Prostate gland (tissue), 2 donors: ENCODE measurements at regions not wholly inside any gene's neighbourhood (a gene's known extent, or its start where the extent isn't known, plus 50 kb on each side); places are given as distances from the start of the nearest gene placed in this dataset.

Experiments
- DNase-seq: peaks from one replicate; pipeline ENCODE4 v3.0.0-alpha.2; 2019; ENCODE audit warnings: low spot score
- H3K27ac ChIP-seq, 2 donors: fragments of 200-600 bp; sonication (generic); 2 replicates each; pipeline ENCODE4 v1.5.1; 2017 to 2019
- H3K27me3 ChIP-seq: fragments of 200-600 bp; sonication (generic); replicated peaks from 2 replicates; pipeline ENCODE4 v1.5.1; 2019; ENCODE audit not compliant: insufficient read depth
- H3K36me3 ChIP-seq, 2 donors: fragments of 200-600 bp; sonication (generic); 1 replicate in 1 of 2; 2 replicates in 1 of 2; pipeline versions ENCODE4 v1.5.1 to v1.8.1; 2017 to 2019
- H3K4me1 ChIP-seq: fragments of 200-600 bp; sonication (generic); replicated peaks from 2 replicates; pipeline ENCODE4 v1.5.1; 2019
- H3K4me3 ChIP-seq, 2 donors: fragments of 200-600 bp; sonication (generic); 2 replicates each; pipeline ENCODE4 v1.5.1; 2017 to 2019
- H3K9me3 ChIP-seq: fragments of 200-600 bp; sonication (generic); 2 replicates; pipeline ENCODE4 v1.5.1; 2017
- POLR2A ChIP-seq: fragments of 450-650 bp; IDR thresholded peaks from one replicate; pipeline ENCODE4 v1.6.1; 2016; ENCODE audit warnings: antibody characterized with exemption, mild to moderate bottlenecking
- POLR2AphosphoS5 ChIP-seq: sonication (generic); formaldehyde crosslinking; IDR thresholded peaks from one replicate; pipeline ENCODE4 v1.6.1; 2017; ENCODE audit warnings: antibody characterized with exemption
- WGBS: methylation state at CpG from one replicate; pipeline ENCODE4 v1.1.5; 2018; 5-methylcytosine and 5-hydroxymethylcytosine counted together
- intact Hi-C: fragments of 100-400 bp; cut with DNase I; formaldehyde crosslinking; loops from one replicate; pipeline ENCODE4 v1.14.2; 2022
- TF ChIP-seq, protein P1 (sequence below), 4 experiments: fragments of 200-600 bp in 2 of 4; fragments of 450-650 bp in 2 of 4; sonication (generic) in 2 of 4; IDR thresholded peaks; 1 replicate in 3 of 4; 2 replicates in 1 of 4; pipeline ENCODE4 v1.5.1; 2016 to 2019; ENCODE audit warnings: antibody characterized with exemption in 4 of 4, mild to moderate bottlenecking in 2 of 4, moderate library complexity in 2 of 4

DNA sequence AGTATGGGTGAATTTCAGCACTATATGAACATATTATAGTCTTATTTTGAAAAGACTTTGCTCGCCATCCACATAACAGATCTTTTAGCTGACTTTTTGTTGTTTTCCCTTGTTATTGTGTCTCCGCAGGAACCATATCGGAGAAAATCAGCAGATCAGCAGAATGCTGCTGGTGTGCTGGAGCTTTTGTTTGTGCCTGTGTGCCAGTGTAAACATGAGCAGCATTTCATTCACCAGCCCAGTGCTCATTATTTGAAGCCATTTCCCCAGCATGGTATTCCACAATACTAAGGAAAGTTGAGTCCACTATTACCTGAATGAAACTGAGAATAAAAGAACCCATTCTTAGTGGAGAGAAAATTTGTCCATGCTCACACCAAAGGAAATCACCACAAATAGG lies 261.8 kb upstream of the ARX start:
- H3K4me3 ChIP-seq, result no peak overlapping the region
- DNase-seq, result no peak
- H3K27me3 ChIP-seq, result no peaks in the 10 kb centered on the region
- no peaks in the 10 kb centered on the region for H3K4me1 ChIP-seq
- intact Hi-C loops, result no loop called here
- no peak overlapping the region for H3K27ac ChIP-seq
- TF ChIP-seq POLR2AphosphoS5, result no peak
- no peak for TF ChIP-seq POLR2A
- TF ChIP-seq, protein P1, sequence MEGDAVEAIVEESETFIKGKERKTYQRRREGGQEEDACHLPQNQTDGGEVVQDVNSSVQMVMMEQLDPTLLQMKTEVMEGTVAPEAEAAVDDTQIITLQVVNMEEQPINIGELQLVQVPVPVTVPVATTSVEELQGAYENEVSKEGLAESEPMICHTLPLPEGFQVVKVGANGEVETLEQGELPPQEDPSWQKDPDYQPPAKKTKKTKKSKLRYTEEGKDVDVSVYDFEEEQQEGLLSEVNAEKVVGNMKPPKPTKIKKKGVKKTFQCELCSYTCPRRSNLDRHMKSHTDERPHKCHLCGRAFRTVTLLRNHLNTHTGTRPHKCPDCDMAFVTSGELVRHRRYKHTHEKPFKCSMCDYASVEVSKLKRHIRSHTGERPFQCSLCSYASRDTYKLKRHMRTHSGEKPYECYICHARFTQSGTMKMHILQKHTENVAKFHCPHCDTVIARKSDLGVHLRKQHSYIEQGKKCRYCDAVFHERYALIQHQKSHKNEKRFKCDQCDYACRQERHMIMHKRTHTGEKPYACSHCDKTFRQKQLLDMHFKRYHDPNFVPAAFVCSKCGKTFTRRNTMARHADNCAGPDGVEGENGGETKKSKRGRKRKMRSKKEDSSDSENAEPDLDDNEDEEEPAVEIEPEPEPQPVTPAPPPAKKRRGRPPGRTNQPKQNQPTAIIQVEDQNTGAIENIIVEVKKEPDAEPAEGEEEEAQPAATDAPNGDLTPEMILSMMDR (IDR thresholded peaks at IDR 0.05), result no peak
- H3K36me3 ChIP-seq, result no peaks in the 10 kb centered on the region
- no peaks in the 10 kb centered on the region for H3K9me3 ChIP-seq
- WGBS, result 70% methylated on average over 3 of the region's 3 CpGs

DNA sequence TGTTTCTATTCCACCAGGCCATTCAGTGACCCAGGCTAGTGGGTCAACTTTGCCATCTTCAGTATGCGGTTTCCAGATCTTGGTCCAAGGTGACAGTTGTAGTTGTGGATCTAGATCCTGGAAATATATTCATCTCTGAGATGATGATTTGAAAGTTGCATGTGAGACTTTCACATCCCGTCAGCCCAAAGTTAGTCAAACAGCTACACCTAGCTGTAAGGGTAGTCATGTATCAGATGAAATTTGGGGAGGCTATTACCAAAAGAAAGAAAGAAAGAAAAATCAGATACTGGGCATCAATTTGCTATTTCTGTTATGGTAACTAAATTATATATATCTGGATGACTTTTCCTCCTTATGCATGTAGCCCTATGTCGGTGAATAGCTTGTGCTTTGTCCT lies 259.4 kb upstream of the ARX start:
- Histone ChIP-seq H3K4me3 (no peak overlapping the region), H3K4me1 (no peaks in the 10 kb centered on the region), H3K27ac (no peak overlapping the region), H3K27me3 (no peaks in the 10 kb centered on the region), H3K36me3 (no peaks in the 10 kb centered on the region), H3K9me3 (no peaks in the 10 kb centered on the region)
- WGBS, result 92% methylated on average over 3 of the region's 3 CpGs
- intact Hi-C loops, result no loop called here
- TF ChIP-seq POLR2A (no peak), POLR2AphosphoS5 (no peak)
- TF ChIP-seq, protein P1 (IDR thresholded peaks at IDR 0.05), result no peak
- no peak for DNase-seq

DNA sequence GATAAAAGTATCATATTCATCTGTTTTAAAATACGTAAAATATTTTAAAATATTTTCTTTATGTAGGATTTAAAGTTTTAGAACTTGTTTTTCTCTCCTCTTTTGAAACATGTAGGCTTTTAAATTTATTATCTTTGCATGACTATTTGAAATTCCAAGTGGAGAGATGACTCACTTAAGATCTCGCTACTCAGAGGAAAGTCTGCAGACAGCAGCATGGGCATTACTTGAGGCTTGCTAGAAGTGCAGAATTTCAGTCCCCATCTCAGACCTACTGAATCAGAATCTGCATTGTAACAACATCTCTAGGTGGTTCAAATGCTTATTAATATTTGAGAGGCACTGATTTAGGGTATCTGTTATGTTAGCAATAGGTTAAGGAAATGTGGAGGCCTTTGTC lies 225.7 kb upstream of the ARX start:
- 78% methylated on average over 2 of the region's 2 CpGs for WGBS
- intact Hi-C loops, result no loop called here
- no peaks in the 10 kb centered on the region for H3K27me3 ChIP-seq
- no peaks in the 10 kb centered on the region for H3K9me3 ChIP-seq
- H3K4me3 ChIP-seq, result no peak overlapping the region
- no peaks in the 10 kb centered on the region for H3K36me3 ChIP-seq
- TF ChIP-seq, protein P1 (IDR thresholded peaks at IDR 0.05), result no peak
- no peak for TF ChIP-seq POLR2A
- TF ChIP-seq POLR2AphosphoS5, result no peak
- no peak overlapping the region for H3K27ac ChIP-seq
- H3K4me1 ChIP-seq, result no peaks in the 10 kb centered on the region
- DNase-seq, result no peak

DNA sequence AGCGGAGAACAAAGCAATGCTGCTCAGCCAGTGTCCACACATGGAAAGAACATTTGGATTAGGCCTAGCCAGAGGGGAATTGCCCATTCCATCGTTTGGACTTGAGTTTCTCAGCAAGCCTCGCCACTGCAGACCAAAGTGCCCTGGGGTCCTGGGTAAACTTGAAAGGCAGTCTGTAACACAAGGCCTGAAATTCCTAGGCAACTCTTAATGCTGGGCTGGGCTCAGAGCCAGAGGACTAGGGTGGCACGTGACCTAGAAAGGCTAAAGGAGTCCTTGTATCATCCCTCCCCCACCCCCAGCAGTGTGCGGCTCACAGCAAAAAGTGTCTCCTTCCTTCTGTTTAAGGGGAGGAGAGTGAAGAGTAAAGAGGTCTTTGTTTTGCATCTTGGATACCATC lies 210.4 kb upstream of the ARX start:
- no peaks in the 10 kb centered on the region for H3K9me3 ChIP-seq
- no peaks in the 10 kb centered on the region for H3K4me1 ChIP-seq
- H3K36me3 ChIP-seq, result no peaks in the 10 kb centered on the region
- DNase-seq, result no peak
- TF ChIP-seq POLR2AphosphoS5, result no peak
- TF ChIP-seq POLR2A, result no peak
- TF ChIP-seq, protein P1 (IDR thresholded peaks at IDR 0.05), result no peak
- intact Hi-C loops, result no loop called here
- H3K27ac ChIP-seq, result no peak overlapping the region
- WGBS, result 71% methylated on average over 4 of the region's 5 CpGs
- no peaks in the 10 kb centered on the region for H3K27me3 ChIP-seq
- H3K4me3 ChIP-seq, result no peak overlapping the region

DNA sequence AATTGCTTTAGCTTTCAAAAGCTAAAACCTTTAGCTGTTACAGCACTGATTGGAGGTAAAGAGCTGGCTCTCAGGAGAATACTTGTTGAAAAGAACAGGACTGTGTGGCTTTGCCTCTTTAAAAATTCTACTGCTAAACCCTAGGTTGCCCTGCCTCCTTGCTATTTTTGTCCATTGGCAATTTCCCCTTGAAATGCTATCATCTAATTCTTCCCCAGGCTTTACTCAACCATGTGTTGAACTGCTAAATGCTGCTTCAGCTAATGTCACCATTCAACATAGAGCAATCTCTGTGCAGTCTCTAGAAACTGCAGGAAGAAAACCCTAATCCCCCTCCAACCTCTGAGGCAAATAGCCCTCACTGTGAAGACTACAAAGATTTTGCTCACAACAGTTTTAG lies 203.7 kb upstream of the ARX start:
- no peaks in the 10 kb centered on the region for H3K4me1 ChIP-seq
- intact Hi-C loops, result no loop called here
- no peak overlapping the region for H3K27ac ChIP-seq
- no peak overlapping the region for H3K4me3 ChIP-seq
- no peaks in the 10 kb centered on the region for H3K9me3 ChIP-seq
- no peaks in the 10 kb centered on the region for H3K27me3 ChIP-seq
- no peak for DNase-seq
- TF ChIP-seq POLR2AphosphoS5, result no peak
- TF ChIP-seq POLR2A, result no peak
- TF ChIP-seq, protein P1 (IDR thresholded peaks at IDR 0.05), result no peak
- H3K36me3 ChIP-seq, result no peaks in the 10 kb centered on the region
